K562 (cell line): ENCODE measurements at regions not wholly inside any gene's neighbourhood (a gene's known extent, or its start where the extent isn't known, plus 50 kb on each side); places are given as distances from the start of the nearest gene placed in this dataset.

Experiments
- ATAC-seq: fragments of 200-7000 bp; cut with Tn5 transposase; 3 replicates; pipeline ENCODE4 v1.9.1; 2020; ENCODE audit warnings: moderate library complexity
- BruUV-seq: library from RNA; stranded (reverse); fragments of 400-500 nt; replicated peaks from 2 replicates; lab custom pipeline; 2021; lab: Mats Ljungman, UMichigan
- CTCF ChIA-PET: fragments of 300-600 bp; formaldehyde crosslinking; extraction: SDS; loops from one replicate; lab custom pipeline; 2021; ENCODE audit warnings: low intra/inter-chr PET ratio; lab: Yijun Ruan, JAX
- POLR2A ChIA-PET: fragments of 300-600, 350-650 bp; sonication (Branson Sonifier 250); formaldehyde crosslinking; extraction: SDS; loops from one replicate; lab custom pipeline; 2021; ENCODE audit warnings: antibody characterized with exemption, inconsistent platforms; lab: Yijun Ruan, JAX
- DNase-seq, 4 experiments: peaks; one replicate each; pipeline versions ENCODE4 v3.0.0 to v3.0.0-alpha.2; 2011 to 2018; ENCODE audit warnings: low spot score in 3 of 4, mixed read lengths in 3 of 4; ENCODE audit errors: extremely low read depth in 1 of 4
- FAIRE-seq: peaks from 2 replicates; lab custom pipeline; 2011; peaks lifted over from hg19 to GRCh38; lab: Jason Lieb, UNC
- H2AFZ ChIP-seq: 2 replicates; pipeline ENCODE4 v1.6.0; 2011; ENCODE audit warnings: low read depth, low read length, control low read depth, inconsistent platforms
- H3K27ac ChIP-seq: fragments of 200-600 bp; 3 replicates; pipeline ENCODE4 v1.8.0; 2011; ENCODE audit warnings: low read depth, mild to moderate bottlenecking, control low read depth, inconsistent platforms, low read length, moderate library complexity, mixed read lengths; ENCODE audit errors: extremely low read depth
- H3K27me3 ChIP-seq, 2 experiments: fragments of 300-600 bp in 1 of 2; 2 replicates in 1 of 2; 3 replicates in 1 of 2; pipeline versions ENCODE4 v1.6.0 to v1.8.0; 2011; ENCODE audit warnings: inconsistent platforms in 2 of 2, low read length in 2 of 2, mild to moderate bottlenecking in 1 of 2, mixed read lengths in 1 of 2, moderate library complexity in 1 of 2; ENCODE audit not compliant: control insufficient read depth in 2 of 2, insufficient read depth in 2 of 2
- H3K36me3 ChIP-seq: fragments of 300-600 bp; 3 replicates; pipeline ENCODE4 v1.8.0; 2011; ENCODE audit warnings: mild to moderate bottlenecking, low read length, inconsistent platforms; ENCODE audit not compliant: control insufficient read depth, insufficient read depth
- H3K4me1 ChIP-seq, 2 experiments: fragments of 200-600 bp in 1 of 2; replicated peaks in 1 of 2; 2 replicates in 1 of 2; 3 replicates in 1 of 2; pipeline versions ENCODE4 v1.5.1 to v1.8.0; 2011; ENCODE audit warnings: inconsistent platforms in 2 of 2, low read length in 2 of 2, mild to moderate bottlenecking in 1 of 2, mixed read lengths in 1 of 2, moderate library complexity in 1 of 2; ENCODE audit not compliant: control insufficient read depth in 2 of 2, insufficient read depth in 2 of 2
- H3K4me2 ChIP-seq: 2 replicates; pipeline ENCODE4 v1.6.1; 2011; ENCODE audit warnings: low read length, control low read depth, inconsistent platforms, mixed read lengths; ENCODE audit not compliant: insufficient read depth
- H3K4me3 ChIP-seq: fragments of 200-600 bp; sonication (generic), shearing (Covaris generic); 2 replicates; pipeline ENCODE4 v1.5.1; 2016; ENCODE audit warnings: control low read depth, inconsistent platforms
- H3K79me2 ChIP-seq: fragments of 200-600 bp; 3 replicates; pipeline ENCODE4 v1.8.0; 2011; ENCODE audit warnings: low read length, inconsistent platforms; ENCODE audit not compliant: control insufficient read depth, insufficient read depth
- H3K9ac ChIP-seq, 2 experiments: 2 replicates each; pipeline versions ENCODE4 v1.6.0 to v1.6.1; 2011; ENCODE audit warnings: low read depth in 2 of 2, low read length in 2 of 2, control low read depth in 1 of 2, inconsistent platforms in 1 of 2, mild to moderate bottlenecking in 1 of 2, mixed read lengths in 1 of 2; ENCODE audit not compliant: insufficient read depth in 1 of 2
- H3K9me1 ChIP-seq: one replicate; pipeline ENCODE4 v1.6.0; 2011; ENCODE audit warnings: inconsistent platforms, mild to moderate bottlenecking, low read length, moderate library complexity; ENCODE audit not compliant: control insufficient read depth, insufficient read depth
- H3K9me3 ChIP-seq: replicated peaks from 2 replicates; pipeline ENCODE4 v1.5.1; 2011; ENCODE audit warnings: low read depth, low read length, inconsistent platforms; ENCODE audit not compliant: control insufficient read depth, insufficient read depth
- H4K20me1 ChIP-seq: replicated peaks from 2 replicates; pipeline ENCODE4 v1.6.1; 2011; ENCODE audit warnings: low read length, inconsistent platforms, mixed read lengths; ENCODE audit not compliant: control insufficient read depth, insufficient read depth
- CEBPB ChIP-seq: fragments of 450-650 bp; IDR thresholded peaks from 2 replicates; pipeline ENCODE4 v1.6.1; 2016; ENCODE audit warnings: missing genetic modification characterization, missing compliant biosample characterization
- DMBX1 ChIP-seq: fragments of 250-450 bp; sonication (Bioruptor Pico); IDR thresholded peaks from 2 replicates; pipeline ENCODE4 v1.8.0; 2022; ENCODE audit warnings: inconsistent platforms, mild to moderate bottlenecking, moderate library complexity, borderline replicate concordance
- ETV1 ChIP-seq: fragments of 450-650 bp; conservative IDR thresholded peaks from 2 replicates; pipeline ENCODE4 v1.6.1; 2016; ENCODE audit warnings: missing genetic modification characterization, control low read depth, low read depth, missing compliant biosample characterization
- GTF2B ChIP-seq: IDR thresholded peaks from 2 replicates; pipeline ENCODE4 v1.6.1; 2011; ENCODE audit not compliant: insufficient read length; ENCODE audit errors: extremely low read depth
- MCM7 ChIP-seq, 2 experiments: fragments of 450-650 bp; IDR thresholded peaks; 2 replicates each; pipeline ENCODE4 v1.6.1; 2016 to 2018
- TRIM24 ChIP-seq, 2 experiments: fragments of 450-650 bp; IDR thresholded peaks; 2 replicates each; pipeline ENCODE4 v1.6.1; 2016
- ZNF785 ChIP-seq: fragments of 250-450 bp; sonication (Bioruptor Pico); IDR thresholded peaks from 2 replicates; pipeline ENCODE4 v1.4.0; 2020; ENCODE audit warnings: mild to moderate bottlenecking
- WGBS: fragments of 100-300 bp; shearing (Covaris generic); methylation state at CpG from one replicate; pipeline ENCODE4 v1.1.6; 2016; ENCODE audit warnings: low coverage, mixed read lengths; ENCODE audit not compliant: insufficient coverage; ENCODE audit errors: missing lambda C conversion rate; 5-methylcytosine and 5-hydroxymethylcytosine counted together
- in situ Hi-C: fragments of 300-500 bp; cut with MboI; formaldehyde crosslinking; loops from 4 replicates; pipeline ENCODE4 v1.15.0; 2018; ENCODE audit warnings: inconsistent platforms, mixed read lengths
- intact Hi-C: fragments of 100-400 bp; cut with micrococcal nuclease; formaldehyde crosslinking; loops from 2 replicates; pipeline ENCODE4 v1.14.2; 2022

GRCh38 chr5:26647781-26648180 lies 390.6 kb downstream of the CDH9 start (continued):
- TF ChIP-seq ETV1: no peak
- no peak for TF ChIP-seq GTF2B
- no peak for TF ChIP-seq TRIM24 (IDR thresholded peaks at IDR 0.05)
- no peak for TF ChIP-seq MCM7 (IDR thresholded peaks at IDR 0.05)
- no peak for TF ChIP-seq DMBX1

GRCh38 chr5:26645659-26646058 lies 392.7 kb downstream of the CDH9 start:
- POLR2A ChIA-PET: interaction anchor here (0.7 kb wide), 1 partner anchor 11 kb away, joined by 3 read pairs; no protein-coding TSS in a partner anchor
- H3K27ac ChIP-seq: no peak overlapping the region
- no peak for ATAC-seq

More at GRCh38 chr5:26645659-26646058, 392.7 kb downstream of the CDH9 start:
- H2AFZ ChIP-seq: no peak overlapping the region
- DNase-seq: no peak
- H3K4me3 ChIP-seq: no peak overlapping the region
- no peaks in the 10 kb centered on the region for H3K79me2 ChIP-seq
- no peak for FAIRE-seq
- 4% methylated on average over 5 of the region's 5 CpGs for WGBS
- no TSS peak for BruUV-seq
- H3K9me3 ChIP-seq: no peaks in the 10 kb centered on the region
- TF ChIP-seq ZNF785 (no peak), CEBPB (tag) (0 out of 2 replicates have a peak, but pooled peaks have one; percentile 24)
- no peak overlapping the region for H3K4me2 ChIP-seq
- in situ Hi-C loops (no loop called here), intact Hi-C loops (no loop called here)
- H3K27me3 ChIP-seq: no peaks in the 10 kb centered on the region
- H3K4me1 ChIP-seq: no peaks in the 10 kb centered on the region
- no peaks in the 10 kb centered on the region for H4K20me1 ChIP-seq
- H3K9ac ChIP-seq: no peak overlapping the region
- H3K36me3 ChIP-seq: no peaks in the 10 kb centered on the region
- CTCF ChIA-PET: no interaction called here
- no peaks in the 10 kb centered on the region for H3K9me1 ChIP-seq
